ENCODE measurements at regions not wholly inside any gene's neighbourhood (a gene's known extent, or its start where the extent isn't known, plus 50 kb on each side); places are given as distances from the start of the nearest gene placed in this dataset.

DNA sequence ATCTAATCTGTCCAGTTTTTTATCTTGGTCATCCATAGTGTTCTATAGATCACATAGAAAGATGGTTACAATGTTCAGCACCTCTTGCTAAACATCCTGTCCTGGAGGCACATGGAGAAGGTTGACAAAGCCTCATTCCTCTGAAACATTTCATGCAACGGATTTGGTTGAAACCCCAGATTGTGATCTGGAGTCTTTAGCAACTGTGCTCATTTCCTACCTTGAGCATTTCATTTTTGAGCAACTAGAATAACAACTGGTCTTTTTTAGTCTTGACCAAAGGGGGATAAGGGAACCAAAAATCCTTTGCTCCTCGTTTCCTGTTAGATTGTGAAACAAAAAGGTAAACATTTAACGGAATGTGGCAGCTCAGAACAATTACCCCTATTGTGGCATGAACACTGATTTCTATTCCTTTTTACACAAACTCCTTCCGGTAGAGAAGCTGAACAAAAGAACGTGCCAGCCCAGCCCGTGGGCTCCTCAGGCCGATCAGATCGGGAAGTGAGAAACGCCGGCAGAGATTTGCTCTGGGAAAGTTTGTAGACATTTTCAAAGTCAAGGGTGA lies 94.7 kb upstream of the ERRFI1 start (continued):
- TF ChIP-seq ZSCAN22 (CRISPR knock-in tag; IDR thresholded peaks at IDR 0.05) (no peak), ZSCAN29 (CRISPR knock-in tag; conservative IDR thresholded peaks at IDR 0.05) (no peak), KDM2A (CRISPR knock-in tag; IDR thresholded peaks at IDR 0.05; ENCODE audit: borderline replicate concordance, low read depth) (0 out of 2 replicates have a peak, but pooled peaks have one; percentile 62), SOX13 (IDR thresholded peaks at IDR 0.05) (peak; percentile 99), SOX13 (CRISPR knock-in tag; conservative IDR thresholded peaks at IDR 0.05 in 1 of 2, IDR thresholded peaks at IDR 0.05 in 1 of 2) (peak in 1 of 2 experiments; percentile 100; a peak in 2 of 4 replicates), KDM6A (CRISPR knock-in tag; IDR thresholded peaks at IDR 0.05; ENCODE audit: low read depth) (peak; percentile 8; the same call in 1 of the 2 replicates), TMF1 (CRISPR knock-in tag; IDR thresholded peaks at IDR 0.05; ENCODE audit: low read depth) (no peak), POLR2A (IDR thresholded peaks at IDR 0.05; ENCODE audit: insufficient read depth in 1 of 2, low read depth in 2 of 2, low read length in 2 of 2) (peak in 1 of 2 experiments; percentile 50; a peak in 1 of 4 replicates), HNRNPH1 (optimal IDR thresholded peaks at IDR 0.05; ENCODE audit: low read depth, low read length) (no peak), FLYWCH1 (CRISPR knock-in tag; IDR thresholded peaks at IDR 0.05) (no peak), ZNF329 (CRISPR knock-in tag; IDR thresholded peaks at IDR 0.05; ENCODE audit: low read depth) (no peak), ETV5 (CRISPR knock-in tag; IDR thresholded peaks at IDR 0.05; ENCODE audit: borderline replicate concordance) (peak; percentile 97), ZNF75D (CRISPR knock-in tag; IDR thresholded peaks at IDR 0.05; ENCODE audit: borderline replicate concordance) (no peak), SPEN (CRISPR knock-in tag; IDR thresholded peaks at IDR 0.05; ENCODE audit: low read depth) (no peak), HIVEP1 (CRISPR knock-in tag; IDR thresholded peaks at IDR 0.05) (no peak), ZNF562 (CRISPR knock-in tag; IDR thresholded peaks at IDR 0.05; ENCODE audit: borderline replicate concordance) (no peak), SKI (IDR thresholded peaks at IDR 0.05; ENCODE audit: partially characterized antibody) (no peak), RCOR2 (CRISPR knock-in tag; IDR thresholded peaks at IDR 0.05) (peak; percentile 96)
- TF ChIP-seq, protein P1, sequence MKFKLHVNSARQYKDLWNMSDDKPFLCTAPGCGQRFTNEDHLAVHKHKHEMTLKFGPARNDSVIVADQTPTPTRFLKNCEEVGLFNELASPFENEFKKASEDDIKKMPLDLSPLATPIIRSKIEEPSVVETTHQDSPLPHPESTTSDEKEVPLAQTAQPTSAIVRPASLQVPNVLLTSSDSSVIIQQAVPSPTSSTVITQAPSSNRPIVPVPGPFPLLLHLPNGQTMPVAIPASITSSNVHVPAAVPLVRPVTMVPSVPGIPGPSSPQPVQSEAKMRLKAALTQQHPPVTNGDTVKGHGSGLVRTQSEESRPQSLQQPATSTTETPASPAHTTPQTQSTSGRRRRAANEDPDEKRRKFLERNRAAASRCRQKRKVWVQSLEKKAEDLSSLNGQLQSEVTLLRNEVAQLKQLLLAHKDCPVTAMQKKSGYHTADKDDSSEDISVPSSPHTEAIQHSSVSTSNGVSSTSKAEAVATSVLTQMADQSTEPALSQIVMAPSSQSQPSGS (CRISPR knock-in tag; IDR thresholded peaks at IDR 0.05) = 0 out of 2 replicates have a peak, but pooled peaks have one; percentile 51
- TF ChIP-seq, protein P2, sequence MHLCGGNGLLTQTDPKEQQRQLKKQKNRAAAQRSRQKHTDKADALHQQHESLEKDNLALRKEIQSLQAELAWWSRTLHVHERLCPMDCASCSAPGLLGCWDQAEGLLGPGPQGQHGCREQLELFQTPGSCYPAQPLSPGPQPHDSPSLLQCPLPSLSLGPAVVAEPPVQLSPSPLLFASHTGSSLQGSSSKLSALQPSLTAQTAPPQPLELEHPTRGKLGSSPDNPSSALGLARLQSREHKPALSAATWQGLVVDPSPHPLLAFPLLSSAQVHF (CRISPR knock-in tag; IDR thresholded peaks at IDR 0.05) = no peak
- TF ChIP-seq, protein P3, sequence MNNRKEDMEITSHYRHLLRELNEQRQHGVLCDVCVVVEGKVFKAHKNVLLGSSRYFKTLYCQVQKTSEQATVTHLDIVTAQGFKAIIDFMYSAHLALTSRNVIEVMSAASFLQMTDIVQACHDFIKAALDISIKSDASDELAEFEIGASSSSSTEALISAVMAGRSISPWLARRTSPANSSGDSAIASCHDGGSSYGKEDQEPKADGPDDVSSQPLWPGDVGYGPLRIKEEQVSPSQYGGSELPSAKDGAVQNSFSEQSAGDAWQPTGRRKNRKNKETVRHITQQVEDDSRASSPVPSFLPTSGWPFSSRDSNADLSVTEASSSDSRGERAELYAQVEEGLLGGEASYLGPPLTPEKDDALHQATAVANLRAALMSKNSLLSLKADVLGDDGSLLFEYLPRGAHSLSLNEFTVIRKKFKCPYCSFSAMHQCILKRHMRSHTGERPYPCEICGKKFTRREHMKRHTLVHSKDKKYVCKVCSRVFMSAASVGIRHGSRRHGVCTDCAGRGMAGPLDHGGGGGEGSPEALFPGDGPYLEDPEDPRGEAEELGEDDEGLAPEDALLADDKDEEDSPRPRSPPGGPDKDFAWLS (CRISPR knock-in tag; IDR thresholded peaks at IDR 0.05; ENCODE audit: borderline replicate concordance) = no peak
- TF ChIP-seq, protein P4, sequence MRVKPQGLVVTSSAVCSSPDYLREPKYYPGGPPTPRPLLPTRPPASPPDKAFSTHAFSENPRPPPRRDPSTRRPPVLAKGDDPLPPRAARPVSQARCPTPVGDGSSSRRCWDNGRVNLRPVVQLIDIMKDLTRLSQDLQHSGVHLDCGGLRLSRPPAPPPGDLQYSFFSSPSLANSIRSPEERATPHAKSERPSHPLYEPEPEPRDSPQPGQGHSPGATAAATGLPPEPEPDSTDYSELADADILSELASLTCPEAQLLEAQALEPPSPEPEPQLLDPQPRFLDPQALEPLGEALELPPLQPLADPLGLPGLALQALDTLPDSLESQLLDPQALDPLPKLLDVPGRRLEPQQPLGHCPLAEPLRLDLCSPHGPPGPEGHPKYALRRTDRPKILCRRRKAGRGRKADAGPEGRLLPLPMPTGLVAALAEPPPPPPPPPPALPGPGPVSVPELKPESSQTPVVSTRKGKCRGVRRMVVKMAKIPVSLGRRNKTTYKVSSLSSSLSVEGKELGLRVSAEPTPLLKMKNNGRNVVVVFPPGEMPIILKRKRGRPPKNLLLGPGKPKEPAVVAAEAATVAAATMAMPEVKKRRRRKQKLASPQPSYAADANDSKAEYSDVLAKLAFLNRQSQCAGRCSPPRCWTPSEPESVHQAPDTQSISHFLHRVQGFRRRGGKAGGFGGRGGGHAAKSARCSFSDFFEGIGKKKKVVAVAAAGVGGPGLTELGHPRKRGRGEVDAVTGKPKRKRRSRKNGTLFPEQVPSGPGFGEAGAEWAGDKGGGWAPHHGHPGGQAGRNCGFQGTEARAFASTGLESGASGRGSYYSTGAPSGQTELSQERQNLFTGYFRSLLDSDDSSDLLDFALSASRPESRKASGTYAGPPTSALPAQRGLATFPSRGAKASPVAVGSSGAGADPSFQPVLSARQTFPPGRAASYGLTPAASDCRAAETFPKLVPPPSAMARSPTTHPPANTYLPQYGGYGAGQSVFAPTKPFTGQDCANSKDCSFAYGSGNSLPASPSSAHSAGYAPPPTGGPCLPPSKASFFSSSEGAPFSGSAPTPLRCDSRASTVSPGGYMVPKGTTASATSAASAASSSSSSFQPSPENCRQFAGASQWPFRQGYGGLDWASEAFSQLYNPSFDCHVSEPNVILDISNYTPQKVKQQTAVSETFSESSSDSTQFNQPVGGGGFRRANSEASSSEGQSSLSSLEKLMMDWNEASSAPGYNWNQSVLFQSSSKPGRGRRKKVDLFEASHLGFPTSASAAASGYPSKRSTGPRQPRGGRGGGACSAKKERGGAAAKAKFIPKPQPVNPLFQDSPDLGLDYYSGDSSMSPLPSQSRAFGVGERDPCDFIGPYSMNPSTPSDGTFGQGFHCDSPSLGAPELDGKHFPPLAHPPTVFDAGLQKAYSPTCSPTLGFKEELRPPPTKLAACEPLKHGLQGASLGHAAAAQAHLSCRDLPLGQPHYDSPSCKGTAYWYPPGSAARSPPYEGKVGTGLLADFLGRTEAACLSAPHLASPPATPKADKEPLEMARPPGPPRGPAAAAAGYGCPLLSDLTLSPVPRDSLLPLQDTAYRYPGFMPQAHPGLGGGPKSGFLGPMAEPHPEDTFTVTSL (CRISPR knock-in tag; IDR thresholded peaks at IDR 0.05; ENCODE audit: borderline replicate concordance) = peak; percentile 88
